Prostate gland (tissue), 2 donors: ENCODE measurements at regions not wholly inside any gene's neighbourhood (a gene's known extent, or its start where the extent isn't known, plus 50 kb on each side); places are given as distances from the start of the nearest gene placed in this dataset.

Source experiments
- DNase-seq: peaks from one replicate; pipeline ENCODE4 v3.0.0-alpha.2; 2019; ENCODE audit warnings: low spot score
- H3K27ac ChIP-seq, 2 donors: fragments of 200-600 bp; sonication (generic); 2 replicates each; pipeline ENCODE4 v1.5.1; 2017 to 2019
- H3K27me3 ChIP-seq: fragments of 200-600 bp; sonication (generic); replicated peaks from 2 replicates; pipeline ENCODE4 v1.5.1; 2019; ENCODE audit not compliant: insufficient read depth
- H3K36me3 ChIP-seq, 2 donors: fragments of 200-600 bp; sonication (generic); 1 replicate in 1 of 2; 2 replicates in 1 of 2; pipeline versions ENCODE4 v1.5.1 to v1.8.1; 2017 to 2019
- H3K4me1 ChIP-seq: fragments of 200-600 bp; sonication (generic); replicated peaks from 2 replicates; pipeline ENCODE4 v1.5.1; 2019
- H3K4me3 ChIP-seq, 2 donors: fragments of 200-600 bp; sonication (generic); 2 replicates each; pipeline ENCODE4 v1.5.1; 2017 to 2019
- H3K9me3 ChIP-seq: fragments of 200-600 bp; sonication (generic); 2 replicates; pipeline ENCODE4 v1.5.1; 2017
- CTCF ChIP-seq, 4 experiments: fragments of 200-600 bp in 2 of 4; fragments of 450-650 bp in 2 of 4; sonication (generic) in 2 of 4; IDR thresholded peaks; 1 replicate in 3 of 4; 2 replicates in 1 of 4; pipeline ENCODE4 v1.5.1; 2016 to 2019; ENCODE audit warnings: antibody characterized with exemption in 4 of 4, mild to moderate bottlenecking in 2 of 4, moderate library complexity in 2 of 4
- POLR2A ChIP-seq: fragments of 450-650 bp; IDR thresholded peaks from one replicate; pipeline ENCODE4 v1.6.1; 2016; ENCODE audit warnings: antibody characterized with exemption, mild to moderate bottlenecking
- POLR2AphosphoS5 ChIP-seq: sonication (generic); formaldehyde crosslinking; IDR thresholded peaks from one replicate; pipeline ENCODE4 v1.6.1; 2017; ENCODE audit warnings: antibody characterized with exemption
- WGBS: methylation state at CpG from one replicate; pipeline ENCODE4 v1.1.5; 2018; 5-methylcytosine and 5-hydroxymethylcytosine counted together
- intact Hi-C: fragments of 100-400 bp; cut with DNase I; formaldehyde crosslinking; loops from one replicate; pipeline ENCODE4 v1.14.2; 2022

DNA sequence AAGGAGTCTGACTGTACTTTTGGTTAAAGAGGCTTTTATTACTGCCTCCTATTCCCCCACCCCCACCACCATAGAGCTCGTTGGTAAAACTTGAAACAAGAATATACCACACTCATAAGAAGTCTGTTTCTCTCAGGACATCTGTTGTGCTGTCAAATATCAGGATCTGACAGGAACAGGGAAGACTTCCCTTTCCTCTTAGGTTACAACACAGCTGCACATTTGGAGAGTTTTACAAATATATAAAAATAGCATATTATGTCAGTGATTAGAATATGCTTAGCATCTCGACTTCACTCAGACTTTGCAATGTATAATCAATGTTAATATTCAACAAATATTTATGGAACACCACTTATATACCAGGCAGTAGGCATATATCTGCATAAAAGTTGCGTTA lies 439.6 kb upstream of the REG3G start:
- 54% methylated on average over 3 of the region's 3 CpGs for WGBS
- Histone ChIP-seq H3K27ac (no peak overlapping the region), H3K4me3 (no peak overlapping the region), H3K27me3 (no peaks in the 10 kb centered on the region), H3K36me3 (no peaks in the 10 kb centered on the region), H3K4me1 (no peaks in the 10 kb centered on the region), H3K9me3 (no peaks in the 10 kb centered on the region)
- TF ChIP-seq POLR2AphosphoS5, result no peak
- no peak for TF ChIP-seq POLR2A
- TF ChIP-seq CTCF (IDR thresholded peaks at IDR 0.05), result no peak
- DNase-seq, result no peak
- intact Hi-C loops, result no loop called here

- WGBS, result 86% methylated on average over 1 of the region's 1 CpG
- Histone ChIP-seq H3K4me3 (no peak overlapping the region), H3K27ac (no peak overlapping the region), H3K4me1 (no peaks in the 10 kb centered on the region), H3K9me3 (no peaks in the 10 kb centered on the region), H3K27me3 (no peaks in the 10 kb centered on the region), H3K36me3 (no peaks in the 10 kb centered on the region)
- intact Hi-C loops, result no loop called here
- TF ChIP-seq POLR2A (no peak), CTCF (IDR thresholded peaks at IDR 0.05) (no peak), POLR2AphosphoS5 (no peak)
- DNase-seq, result no peak
Observed at GRCh38 chr2:78586316-78586715, 439.2 kb upstream of the REG3G start.

DNA sequence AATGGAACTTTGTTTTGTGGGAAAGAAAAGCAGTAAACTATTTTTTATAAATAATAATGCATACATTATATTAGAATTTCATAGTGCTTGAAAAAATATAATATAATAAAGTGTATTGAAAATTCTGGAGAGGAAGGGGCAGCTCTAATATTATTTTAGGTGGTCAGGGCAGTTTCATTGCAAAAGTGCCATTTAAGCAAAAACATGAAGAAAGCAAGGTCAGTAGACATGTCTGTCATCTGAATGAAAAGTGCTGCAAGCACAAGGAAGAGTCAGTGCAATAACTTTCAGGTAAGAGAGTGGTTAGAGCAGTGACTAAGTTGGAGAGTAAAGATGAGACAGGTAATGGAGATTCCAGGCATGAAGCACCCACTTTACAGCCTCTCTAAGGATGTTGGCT lies 435.6 kb upstream of the REG3G start:
- no peak overlapping the region for H3K27ac ChIP-seq
- TF ChIP-seq POLR2A (no peak), POLR2AphosphoS5 (no peak), CTCF (IDR thresholded peaks at IDR 0.05) (no peak)
- H3K4me1 ChIP-seq, result no peaks in the 10 kb centered on the region
- no peaks in the 10 kb centered on the region for H3K36me3 ChIP-seq
- no peak overlapping the region for H3K4me3 ChIP-seq
- H3K27me3 ChIP-seq, result no peaks in the 10 kb centered on the region
- no peaks in the 10 kb centered on the region for H3K9me3 ChIP-seq
- intact Hi-C loops, result no loop called here
- DNase-seq, result no peak

GRCh38 chr2:78592491-78592890 lies 433.0 kb upstream of the REG3G start:
- no peak for TF ChIP-seq CTCF (IDR thresholded peaks at IDR 0.05)
- intact Hi-C loops, result no loop called here
- DNase-seq, result no peak
- H3K4me1 ChIP-seq, result no peaks in the 10 kb centered on the region
- no peaks in the 10 kb centered on the region for H3K27me3 ChIP-seq
- no peaks in the 10 kb centered on the region for H3K36me3 ChIP-seq
- 75% methylated on average over 3 of the region's 3 CpGs for WGBS
- no peaks in the 10 kb centered on the region for H3K9me3 ChIP-seq
- H3K4me3 ChIP-seq, result no peak overlapping the region
- H3K27ac ChIP-seq, result no peak overlapping the region

DNA sequence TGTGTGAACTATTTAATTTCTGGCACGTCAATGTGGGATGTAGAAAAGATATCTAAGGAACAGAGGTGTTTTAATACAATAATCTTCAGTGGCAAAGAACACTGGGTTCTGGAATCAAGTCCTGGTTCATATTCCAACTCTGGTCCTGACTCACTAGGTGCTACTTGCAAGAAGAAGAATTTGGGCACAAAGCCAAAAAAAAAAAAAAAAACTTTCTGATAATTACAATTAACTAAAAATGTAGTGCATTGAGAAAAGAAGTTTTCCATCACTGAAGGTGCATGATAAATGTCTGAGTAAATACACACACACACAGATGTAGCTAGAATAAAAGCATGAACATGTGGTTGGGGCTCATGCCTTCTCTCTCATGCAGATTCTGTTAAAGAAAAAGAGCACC lies 424.4 kb upstream of the REG3G start:
- no peak for TF ChIP-seq CTCF (IDR thresholded peaks at IDR 0.05)
- no peak for TF ChIP-seq POLR2A
- no peak for TF ChIP-seq POLR2AphosphoS5
- no peaks in the 10 kb centered on the region for H3K27me3 ChIP-seq
- no peaks in the 10 kb centered on the region for H3K36me3 ChIP-seq
- WGBS, result 88% methylated on average over 1 of the region's 1 CpG
- no peak overlapping the region for H3K4me3 ChIP-seq
- no peak overlapping the region for H3K27ac ChIP-seq
- no peaks in the 10 kb centered on the region for H3K4me1 ChIP-seq
- DNase-seq, result no peak
- intact Hi-C loops, result no loop called here
- H3K9me3 ChIP-seq, result no peaks in the 10 kb centered on the region
